Prostate gland (tissue), 2 donors: ENCODE measurements at regions not wholly inside any gene's neighbourhood (a gene's known extent, or its start where the extent isn't known, plus 50 kb on each side); places are given as distances from the start of the nearest gene placed in this dataset.

Source experiments
- POLR2A ChIP-seq: fragments of 450-650 bp; IDR thresholded peaks from one replicate; pipeline ENCODE4 v1.6.1; 2016; ENCODE audit warnings: antibody characterized with exemption, mild to moderate bottlenecking
- POLR2AphosphoS5 ChIP-seq: sonication (generic); formaldehyde crosslinking; IDR thresholded peaks from one replicate; pipeline ENCODE4 v1.6.1; 2017; ENCODE audit warnings: antibody characterized with exemption
- TF ChIP-seq, protein P1 (sequence below), 4 experiments: fragments of 200-600 bp in 2 of 4; fragments of 450-650 bp in 2 of 4; sonication (generic) in 2 of 4; IDR thresholded peaks; 1 replicate in 3 of 4; 2 replicates in 1 of 4; pipeline ENCODE4 v1.5.1; 2016 to 2019; ENCODE audit warnings: antibody characterized with exemption in 4 of 4, mild to moderate bottlenecking in 2 of 4, moderate library complexity in 2 of 4

DNA sequence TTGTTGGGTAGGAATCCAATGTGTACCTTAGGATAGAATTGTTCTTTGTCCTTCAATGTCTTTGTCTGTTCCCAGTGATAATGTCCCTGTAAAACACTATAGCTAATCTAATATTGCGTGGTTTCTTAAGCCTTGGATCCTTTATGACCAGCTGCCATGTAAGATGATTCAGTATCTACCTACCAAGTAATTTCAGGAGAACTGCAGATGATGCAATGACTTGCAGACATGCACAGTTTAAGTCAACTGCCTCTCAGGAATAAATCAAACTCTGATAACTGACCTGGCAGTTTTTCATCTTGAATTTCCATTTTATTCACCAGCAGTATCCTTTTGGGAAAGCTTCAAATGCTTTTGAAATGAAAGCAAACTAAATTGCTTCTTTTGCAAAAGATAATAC lies 157.8 kb downstream of the TPBG start:
- TF ChIP-seq, protein P1, sequence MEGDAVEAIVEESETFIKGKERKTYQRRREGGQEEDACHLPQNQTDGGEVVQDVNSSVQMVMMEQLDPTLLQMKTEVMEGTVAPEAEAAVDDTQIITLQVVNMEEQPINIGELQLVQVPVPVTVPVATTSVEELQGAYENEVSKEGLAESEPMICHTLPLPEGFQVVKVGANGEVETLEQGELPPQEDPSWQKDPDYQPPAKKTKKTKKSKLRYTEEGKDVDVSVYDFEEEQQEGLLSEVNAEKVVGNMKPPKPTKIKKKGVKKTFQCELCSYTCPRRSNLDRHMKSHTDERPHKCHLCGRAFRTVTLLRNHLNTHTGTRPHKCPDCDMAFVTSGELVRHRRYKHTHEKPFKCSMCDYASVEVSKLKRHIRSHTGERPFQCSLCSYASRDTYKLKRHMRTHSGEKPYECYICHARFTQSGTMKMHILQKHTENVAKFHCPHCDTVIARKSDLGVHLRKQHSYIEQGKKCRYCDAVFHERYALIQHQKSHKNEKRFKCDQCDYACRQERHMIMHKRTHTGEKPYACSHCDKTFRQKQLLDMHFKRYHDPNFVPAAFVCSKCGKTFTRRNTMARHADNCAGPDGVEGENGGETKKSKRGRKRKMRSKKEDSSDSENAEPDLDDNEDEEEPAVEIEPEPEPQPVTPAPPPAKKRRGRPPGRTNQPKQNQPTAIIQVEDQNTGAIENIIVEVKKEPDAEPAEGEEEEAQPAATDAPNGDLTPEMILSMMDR (IDR thresholded peaks at IDR 0.05) = no peak
- TF ChIP-seq POLR2AphosphoS5 (no peak), POLR2A (no peak)
